Stimulated activated CD4-positive, alpha-beta T cell treated with anti-CD3 and anti-CD28 coated beads, Interleukin-1b, Interleukin-23, amount 100 ng/mL, for 4 hours (primary cell): ENCODE measurements at regions not wholly inside any gene's neighbourhood (a gene's known extent, or its start where the extent isn't known, plus 50 kb on each side); places are given as distances from the start of the nearest gene placed in this dataset.

Experiments used
- DNase-seq, 2 donors: peaks; one replicate each; pipeline ENCODE4 v3.0.0-alpha.2; 2020; ENCODE audit warnings: low read depth in 2 of 2

DNA sequence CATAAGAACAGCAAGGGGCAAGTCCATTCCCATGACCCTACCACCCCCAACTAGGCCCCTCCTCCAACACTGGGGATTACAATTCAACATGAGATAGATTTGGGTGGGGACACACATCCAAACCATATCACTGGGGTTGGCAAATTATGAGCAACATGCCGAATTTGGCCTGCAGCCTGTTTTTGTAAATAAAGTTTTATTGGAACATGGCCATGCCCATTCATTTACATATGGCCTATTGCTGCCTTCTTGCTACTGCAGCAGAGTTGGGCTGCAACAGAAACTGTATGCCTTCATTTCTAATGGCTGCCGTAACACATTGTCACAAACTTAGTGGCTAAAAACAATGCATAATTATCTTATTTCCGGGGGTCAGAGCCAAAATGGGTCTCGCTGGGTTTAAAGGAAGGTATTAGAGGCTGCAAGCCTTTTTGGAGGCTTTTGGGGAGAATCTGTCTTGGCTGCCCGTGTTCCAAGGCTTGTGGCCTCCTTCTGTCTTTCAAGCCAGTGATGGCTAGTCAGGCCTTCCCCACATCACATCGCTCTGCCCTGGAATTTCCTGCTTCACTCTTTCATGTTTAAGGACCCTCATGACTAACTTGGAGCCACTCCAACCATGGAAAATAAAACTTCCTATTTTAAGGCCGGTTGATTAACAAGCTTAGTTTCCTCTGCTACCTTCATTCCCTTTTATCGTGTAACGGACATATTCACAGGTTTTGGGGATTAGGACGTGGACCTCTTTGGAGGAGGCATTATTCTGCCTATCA lies 428.5 kb upstream of the PROK2 start:
- no peak for DNase-seq

DNA sequence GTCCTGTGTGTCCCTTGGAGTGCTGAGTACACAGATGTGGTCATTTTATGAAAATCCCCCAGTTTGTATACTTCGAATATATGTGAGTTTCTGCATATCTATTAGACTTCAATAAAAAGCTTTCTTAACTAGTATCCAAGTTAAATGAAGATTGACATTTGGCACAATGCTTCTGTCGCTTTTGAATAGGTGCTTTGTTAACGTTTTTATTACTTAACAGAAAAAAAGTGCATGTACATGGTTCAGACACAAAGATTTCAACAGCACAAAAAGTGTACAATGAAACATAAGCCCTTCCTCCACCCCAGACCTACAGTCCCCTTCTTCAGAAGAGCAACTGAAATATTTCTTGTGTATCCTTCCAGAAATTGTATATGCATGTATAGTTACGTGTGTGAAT lies 427.4 kb upstream of the PROK2 start:
- no peak for DNase-seq

DNA sequence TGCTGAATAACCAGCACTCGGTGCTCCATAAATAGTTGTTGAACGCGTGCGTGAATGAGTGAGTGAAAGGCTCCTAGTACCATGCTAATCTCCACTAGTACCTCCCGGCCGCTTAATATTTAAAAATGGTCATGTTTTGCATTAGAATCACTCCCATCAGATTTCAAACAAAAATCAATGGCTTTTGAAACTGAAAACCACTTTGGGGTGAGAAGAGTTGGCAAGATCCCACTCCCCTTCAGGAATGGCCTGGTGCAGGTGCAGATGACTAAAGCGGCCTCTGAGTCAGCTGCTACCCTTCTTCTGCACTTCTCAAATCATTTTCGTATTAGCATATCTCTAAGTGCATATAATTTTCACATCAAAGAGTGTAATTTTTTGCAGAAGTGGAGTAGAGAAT lies 425.3 kb upstream of the PROK2 start:
- no peak for DNase-seq

DNA sequence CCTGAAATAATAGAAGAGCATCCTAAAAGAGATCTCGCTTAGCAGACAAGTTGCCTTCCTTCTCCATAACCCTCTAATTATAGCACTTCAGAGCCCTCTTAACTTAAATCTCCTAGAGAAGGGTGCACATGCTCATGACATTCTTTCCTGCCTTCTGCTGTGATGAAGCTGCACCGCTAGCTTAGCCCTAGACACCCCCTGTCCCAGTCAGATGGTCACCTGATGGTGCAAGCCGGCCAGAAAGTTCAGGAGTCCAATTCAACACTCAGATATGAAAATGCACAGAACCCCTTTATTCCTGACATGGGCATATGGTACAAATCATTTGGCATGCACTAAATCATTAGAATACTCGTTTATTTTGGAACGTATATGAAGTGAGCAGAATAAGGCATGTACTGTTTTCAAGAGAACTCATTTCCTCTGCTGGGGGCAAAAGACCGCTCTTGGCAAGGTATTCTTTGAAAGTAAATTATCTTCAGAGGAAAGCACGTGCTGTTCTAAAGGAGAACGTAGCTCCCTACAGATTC lies 420.4 kb upstream of the PROK2 start:
- DNase-seq, result no peak

DNA sequence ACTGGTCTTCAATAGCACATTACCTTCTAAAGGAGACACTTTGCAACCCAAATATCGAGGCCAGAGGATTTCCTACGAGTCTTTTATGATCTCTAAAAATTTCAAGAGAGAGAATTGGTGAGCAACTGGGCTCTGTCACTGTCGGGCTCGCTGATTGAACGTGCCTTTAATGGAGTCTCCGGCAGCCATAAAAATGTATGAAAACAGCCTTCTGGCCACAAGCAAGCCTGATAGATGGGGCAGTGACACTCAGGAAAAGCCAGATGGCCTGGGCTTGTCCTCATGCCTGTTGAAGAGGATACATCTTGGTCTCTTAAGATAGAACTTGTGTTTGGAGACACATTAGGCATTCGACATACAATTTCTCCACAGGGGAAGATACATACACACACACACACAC lies 419.5 kb upstream of the PROK2 start:
- DNase-seq, result no peak

DNA sequence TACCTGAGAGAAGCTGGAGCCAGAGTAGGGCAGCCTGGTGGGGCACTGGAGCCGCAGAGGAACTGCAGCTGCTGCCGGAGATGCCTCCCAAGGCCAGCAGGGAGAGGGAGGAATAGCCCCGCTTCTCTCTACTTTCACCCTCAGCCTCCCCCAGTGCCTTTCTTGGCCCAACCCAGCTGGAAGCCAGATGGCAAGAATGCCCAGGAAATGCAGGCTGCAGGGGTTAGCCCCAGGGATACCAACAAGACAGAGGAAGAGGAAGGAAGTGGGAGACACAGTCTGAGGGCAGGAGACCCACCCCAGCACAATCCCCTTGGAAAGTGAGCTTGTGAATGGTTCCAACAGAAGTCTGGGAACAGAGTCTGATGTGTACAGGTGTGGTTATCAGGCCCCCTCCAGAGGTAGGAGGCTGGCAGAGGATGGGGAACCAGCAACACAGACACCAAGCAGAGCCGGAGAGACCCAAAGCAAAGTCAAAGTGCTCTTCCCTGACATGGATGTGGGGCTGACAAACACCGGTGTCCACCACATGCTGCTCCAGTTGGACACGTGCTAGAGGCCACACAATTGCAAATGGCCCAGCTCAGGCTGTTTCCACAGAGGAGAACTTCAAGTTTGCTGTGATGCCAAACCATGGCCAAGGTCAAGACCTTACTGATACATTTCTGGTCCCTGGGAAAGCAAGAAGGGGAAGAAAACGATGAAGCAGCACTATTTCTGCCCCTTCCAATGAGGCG lies 418.8 kb upstream of the PROK2 start:
- no peak for DNase-seq

DNA sequence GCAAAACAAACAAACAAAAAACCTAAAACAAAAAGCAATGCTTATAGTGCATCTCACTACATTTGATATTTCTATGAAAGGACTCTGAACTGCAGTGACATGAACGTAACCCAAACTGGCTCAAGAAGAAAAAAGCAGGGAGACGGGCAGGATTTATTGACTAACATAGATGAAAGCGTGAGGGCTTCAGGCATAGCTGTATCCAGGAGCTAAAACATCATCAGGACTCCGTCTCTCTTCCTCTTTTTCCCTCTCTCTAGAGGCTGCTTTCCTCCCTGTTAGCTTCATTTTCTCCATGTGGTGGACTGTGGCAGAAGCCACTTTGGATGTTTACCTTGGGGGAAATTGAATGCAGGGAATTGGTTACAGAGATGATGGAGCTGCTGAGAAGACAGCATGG lies 418.2 kb upstream of the PROK2 start:
- no peak for DNase-seq

DNA sequence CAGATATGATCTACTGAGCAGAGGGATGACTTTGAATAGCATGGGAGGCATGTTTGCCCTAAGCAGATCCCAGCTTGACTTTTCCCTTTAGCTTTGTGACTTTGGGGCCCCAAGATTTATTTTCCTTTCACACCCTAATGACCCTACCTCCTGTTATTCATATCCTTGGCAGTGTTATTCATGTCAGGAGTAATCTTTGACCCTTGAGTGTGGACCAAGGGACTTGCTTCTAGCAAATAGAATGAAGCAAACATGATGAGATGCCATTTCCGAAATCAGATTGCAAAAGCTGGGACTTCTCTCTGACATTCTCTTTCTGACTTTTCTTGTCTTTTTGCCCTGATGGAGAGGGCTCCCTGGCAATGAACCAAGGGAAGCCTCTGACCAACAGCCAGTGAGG lies 415.4 kb upstream of the PROK2 start:
- no peak for DNase-seq

DNA sequence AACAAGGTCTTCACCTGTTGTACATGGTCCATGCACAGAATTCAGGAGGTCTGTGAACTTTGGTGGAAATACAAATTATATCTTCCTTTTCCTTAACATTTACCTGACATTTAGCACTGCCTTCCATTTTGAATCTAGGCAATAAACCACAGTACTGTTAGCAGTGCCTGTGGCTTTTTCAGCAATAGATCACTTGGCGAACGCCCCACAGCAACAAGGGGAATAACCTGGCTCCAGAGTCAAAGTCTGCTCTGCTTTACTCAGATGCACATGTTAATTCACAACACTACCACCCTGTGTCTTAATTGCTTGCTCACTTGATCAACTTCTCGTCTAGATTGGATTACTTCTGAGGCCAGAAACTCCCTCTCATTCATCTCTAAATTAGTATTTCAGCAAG lies 414.6 kb upstream of the PROK2 start:
- no peak for DNase-seq

DNA sequence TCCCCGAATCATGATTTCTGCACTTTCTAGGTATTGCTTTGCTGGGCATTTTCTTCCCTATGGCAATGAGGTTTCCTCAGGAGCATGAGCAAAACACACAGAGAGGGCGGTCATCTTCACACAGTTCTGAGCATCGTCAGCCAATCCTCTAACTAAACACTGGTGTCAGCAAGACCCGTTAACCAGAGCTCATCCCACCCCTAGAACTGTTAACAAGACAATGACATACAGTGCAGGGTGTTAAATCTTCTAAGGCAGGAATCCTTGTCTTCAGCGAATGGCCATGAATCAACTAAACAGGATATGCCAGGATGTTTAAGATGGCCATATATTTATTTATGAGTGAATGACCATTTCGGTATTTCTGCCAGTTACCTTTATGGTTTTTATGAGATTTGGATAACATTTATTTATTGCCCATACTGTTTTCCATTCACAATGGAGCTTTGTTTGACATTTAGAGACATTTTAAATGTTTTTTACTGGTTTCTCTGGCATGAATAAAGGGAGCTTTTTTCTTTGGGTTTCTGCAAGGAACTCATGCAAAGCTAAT lies 411.5 kb upstream of the PROK2 start:
- no peak for DNase-seq

DNA sequence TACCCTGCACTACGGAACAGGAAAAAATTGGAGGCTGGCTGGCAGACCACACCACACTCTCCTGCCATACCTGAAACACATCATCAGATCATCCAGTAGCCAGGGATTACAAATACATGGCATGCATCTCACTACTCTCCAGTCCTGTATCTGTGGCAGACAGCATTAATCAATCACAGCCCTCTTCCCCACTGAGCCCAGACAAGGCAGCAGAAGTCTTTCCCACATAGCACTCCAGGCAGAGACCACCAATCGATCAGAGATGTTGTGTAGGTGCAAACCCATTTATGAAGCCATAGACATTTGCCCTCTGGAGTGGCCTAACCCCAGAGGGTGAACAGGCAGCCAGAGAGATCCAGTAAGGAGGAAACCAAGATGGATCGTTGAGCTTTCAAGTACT lies 410.9 kb upstream of the PROK2 start:
- DNase-seq, result no peak

DNA sequence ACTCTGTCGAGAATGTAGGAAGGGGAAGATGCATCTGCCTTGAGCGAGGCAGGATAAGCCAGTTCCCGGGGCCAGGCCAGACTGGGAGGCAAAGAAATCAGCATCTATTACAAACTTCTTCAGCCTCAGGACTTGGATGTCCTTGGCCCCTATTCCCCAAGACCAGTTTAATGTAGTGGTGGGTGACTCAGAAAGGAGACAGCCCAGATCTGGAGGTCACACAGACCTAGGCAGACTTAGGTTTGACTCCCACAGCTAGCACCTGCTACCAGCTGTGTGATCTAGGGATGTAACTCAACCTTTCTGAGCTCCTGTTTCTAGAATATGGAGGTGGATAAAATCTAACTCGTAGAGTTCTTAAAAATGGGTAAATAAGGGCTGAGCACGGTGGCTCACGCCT lies 409.5 kb upstream of the PROK2 start:
- no peak for DNase-seq

DNA sequence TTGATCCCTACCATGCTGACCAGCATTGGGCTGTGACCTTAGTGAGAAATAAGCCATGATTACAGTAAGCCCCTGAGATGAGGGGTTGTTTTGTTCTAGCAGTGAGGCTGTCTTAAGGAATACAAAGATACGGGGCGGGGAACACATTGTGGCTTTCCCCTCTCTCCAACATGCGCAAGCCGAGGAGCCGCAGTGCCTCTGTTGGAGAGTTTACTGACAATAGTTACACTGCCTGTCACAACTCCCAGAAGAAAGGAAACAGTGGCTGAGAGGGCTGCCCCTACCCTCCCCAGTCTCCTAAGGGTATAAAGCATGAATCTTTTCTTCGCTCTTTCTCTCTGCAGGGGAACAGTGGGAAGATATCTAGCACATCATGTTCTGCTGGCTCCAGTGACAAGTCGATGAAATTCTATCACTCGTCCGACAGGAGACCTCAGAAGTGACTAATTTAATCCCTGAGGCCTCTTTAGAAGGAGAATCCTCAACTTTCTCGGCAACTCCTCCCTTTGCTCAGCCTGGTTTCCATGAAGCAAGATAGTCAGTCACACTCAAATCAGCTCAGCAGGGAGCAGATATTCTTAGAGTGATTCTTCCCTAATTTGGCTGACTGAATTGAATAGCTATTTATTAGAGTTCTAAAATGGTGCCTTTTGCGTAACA lies 409.0 kb upstream of the PROK2 start:
- no peak for DNase-seq

DNA sequence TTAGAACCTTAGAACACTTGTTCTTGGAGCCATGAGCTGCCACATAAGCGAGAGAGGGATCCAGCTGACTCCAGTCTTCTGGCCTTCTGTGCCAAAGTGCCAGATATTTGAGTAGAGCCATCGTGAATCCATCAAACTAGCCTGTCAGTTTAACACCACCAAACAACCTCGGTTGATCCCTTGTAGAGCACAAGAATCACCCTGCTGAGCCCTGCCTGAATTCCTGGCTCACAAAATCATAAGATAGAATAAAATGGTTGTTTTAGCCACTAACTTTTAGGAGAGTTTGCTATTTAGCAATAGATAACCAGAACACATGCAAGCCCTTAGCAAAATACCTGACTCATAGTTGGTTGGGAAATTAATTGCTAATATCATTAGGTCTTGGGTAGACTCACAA lies 407.6 kb upstream of the PROK2 start:
- no peak for DNase-seq

DNA sequence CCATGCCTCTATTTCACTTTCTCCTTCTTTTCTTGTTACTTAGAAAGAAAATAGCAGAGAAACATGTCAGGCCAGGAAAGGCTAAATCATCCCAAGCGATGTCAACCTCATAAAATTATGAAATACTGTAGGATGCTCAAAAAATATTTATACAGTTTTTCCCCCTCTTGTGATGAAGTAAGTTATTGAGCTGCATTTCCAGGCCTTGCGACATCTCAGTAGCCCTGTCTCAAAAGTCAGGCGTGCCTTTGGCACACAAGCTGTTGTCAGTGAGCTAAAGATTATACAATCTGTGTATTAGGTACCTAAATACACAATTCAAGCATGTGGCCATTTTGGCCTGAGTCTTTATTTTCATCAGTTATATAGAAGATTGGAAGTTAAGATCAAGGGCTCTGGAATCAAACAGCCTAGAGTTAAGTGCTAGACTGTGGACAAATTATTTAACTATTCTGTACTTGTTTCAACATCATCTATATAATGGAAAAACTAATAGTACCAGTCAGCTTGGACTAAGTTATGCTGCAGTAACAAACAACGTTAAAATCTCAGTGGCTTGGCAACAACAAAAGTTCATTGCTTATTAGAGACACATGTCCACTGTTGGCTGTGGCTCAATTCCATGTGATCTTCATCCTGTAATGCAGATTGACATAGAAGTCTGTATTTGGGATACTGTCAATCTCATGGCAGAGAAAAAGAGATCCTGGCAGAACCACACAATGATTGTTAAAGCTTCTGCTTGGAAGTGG lies 406.4 kb upstream of the PROK2 start:
- DNase-seq, result no peak

DNA sequence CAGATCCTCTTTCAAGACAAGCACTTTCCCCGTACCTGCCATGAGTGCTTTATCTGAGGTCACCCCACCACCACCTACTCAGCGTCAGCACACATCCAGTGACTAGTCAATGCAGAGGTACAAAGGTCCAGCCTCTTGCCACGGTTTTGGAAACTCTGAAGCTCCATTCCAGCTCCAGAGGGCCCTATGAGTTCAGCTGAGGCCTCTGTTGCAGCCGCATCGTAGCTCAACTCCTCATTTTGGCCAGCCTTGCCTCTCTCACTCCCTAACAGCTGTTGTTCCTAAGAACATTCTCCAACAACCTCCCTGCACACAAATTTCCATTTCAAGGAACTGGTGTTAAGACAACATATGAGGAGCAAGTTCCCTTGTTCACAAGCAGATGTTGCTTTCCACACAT lies 405.1 kb upstream of the PROK2 start:
- DNase-seq, result no peak

DNA sequence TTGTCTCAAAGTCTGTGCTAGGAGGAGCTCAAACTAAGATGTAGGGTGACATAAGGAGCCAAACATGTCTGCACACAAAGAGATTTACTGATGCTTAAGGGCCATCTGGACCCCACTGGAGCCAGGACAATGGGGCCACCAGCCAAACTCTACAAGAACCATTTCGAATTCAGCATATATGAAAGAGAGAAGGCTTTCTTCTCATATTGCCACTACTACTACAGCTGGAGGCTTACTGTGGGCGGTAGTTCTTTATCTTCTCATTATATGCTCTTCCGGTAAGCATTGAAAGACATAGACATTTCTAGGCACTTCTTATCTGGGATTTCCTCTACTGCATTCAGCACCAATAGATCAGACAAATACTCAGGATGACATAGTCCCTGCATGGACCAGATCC lies 404.4 kb upstream of the PROK2 start:
- DNase-seq, result no peak

DNA sequence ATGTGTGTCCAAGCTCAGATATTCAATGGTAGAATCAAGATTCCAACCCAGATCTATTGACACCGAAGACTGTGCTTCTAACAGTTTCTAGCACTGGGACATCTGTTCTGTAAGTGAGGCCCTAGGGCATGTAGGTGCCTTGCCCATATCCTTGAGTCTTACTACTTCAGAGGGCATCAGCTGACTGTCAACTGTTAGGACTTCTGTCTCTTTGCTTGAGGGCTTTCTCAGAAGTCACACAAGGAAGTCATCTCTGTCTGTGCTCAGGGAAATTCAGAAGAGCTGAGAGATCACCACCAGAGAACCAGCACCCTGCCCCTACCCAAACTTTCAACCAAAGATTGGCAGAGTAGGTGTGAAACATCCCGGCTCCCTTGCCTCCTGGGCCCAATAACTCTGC lies 403.6 kb upstream of the PROK2 start:
- DNase-seq, result no peak

DNA sequence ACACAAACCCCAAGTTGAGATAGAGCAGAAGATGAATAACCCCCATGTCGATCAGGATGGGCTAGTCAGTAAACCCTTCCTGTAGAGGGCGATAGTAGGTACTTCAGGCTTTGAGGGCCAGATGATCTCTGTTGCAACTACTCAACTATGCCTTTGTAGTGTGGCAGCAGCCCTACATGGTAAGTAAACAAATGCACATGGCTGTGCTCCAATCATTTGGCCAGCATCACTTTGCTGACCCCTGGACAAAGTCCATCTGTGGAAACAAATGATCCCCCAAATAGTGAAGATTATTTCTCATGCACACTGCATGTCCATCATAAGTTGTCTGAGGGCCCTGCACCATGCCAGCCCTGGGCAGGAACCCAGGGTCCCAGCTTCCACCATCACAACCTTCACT lies 402.2 kb upstream of the PROK2 start:
- DNase-seq, result no peak

DNA sequence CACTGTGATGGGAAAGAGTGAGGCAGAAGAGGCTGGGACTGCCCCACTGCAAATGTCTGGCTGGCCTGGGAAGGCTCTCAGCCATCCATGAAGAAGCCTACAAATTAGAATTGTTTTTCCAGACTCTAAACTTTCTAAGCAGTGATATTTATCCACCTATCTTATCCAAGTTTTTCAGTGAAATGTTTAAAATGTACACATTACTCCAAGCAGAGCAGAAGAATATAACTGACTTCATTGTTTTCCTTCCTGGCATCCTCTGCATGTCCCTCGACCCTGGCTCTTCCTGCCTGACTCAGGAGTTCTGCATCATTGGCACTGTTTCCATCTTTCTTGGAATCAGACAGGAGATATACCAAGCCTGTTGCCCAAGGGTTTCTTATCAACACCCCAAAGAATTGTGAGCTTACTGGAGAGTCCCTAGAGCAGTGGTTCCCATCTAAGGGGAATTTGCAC lies 401.5 kb upstream of the PROK2 start:
- no peak for DNase-seq

DNA sequence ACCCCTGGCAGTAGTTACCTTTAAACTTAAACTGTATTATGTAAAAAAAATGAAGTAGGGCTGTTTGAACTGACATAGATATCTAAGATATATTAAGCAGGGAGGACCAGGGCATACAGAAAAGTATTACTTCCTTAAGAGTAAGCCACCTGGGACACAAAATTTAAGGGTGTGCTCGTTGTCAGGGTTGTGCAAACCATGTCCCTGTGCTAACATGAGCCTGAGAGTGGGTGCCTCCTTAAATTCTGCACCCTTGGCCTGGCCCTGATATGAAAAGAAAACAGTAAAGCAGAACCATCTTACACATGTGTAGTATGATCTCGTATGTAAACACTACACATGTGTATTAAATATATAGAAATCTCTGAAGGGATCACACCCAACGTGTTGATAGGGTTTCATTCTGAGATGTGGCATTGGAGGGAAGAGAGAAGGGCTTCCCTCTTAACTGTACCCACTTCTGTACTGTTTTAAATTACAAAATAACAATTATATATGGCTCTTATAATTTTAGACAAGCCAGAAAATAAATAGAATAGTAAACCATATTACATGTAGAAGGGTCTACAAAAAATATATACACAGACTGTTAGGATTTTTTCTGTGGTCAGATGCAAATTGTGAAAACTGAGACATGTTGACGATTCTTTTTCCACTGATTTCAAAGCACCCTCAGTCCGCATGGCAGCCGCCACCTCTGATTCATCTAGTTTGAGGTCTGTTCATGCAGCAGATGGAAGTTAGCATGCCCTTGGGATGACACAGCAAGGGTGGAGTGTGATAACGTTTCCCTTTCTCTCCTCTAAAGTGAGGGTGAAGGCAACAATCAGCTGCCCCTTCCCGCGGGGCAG lies 400.8 kb upstream of the PROK2 start:
- no peak for DNase-seq
